NCI-H146 treated with DMSO at 0.1 percent for 48 hours (cell line): ENCODE measurements at regions not wholly inside any gene's neighbourhood (a gene's known extent, or its start where the extent isn't known, plus 50 kb on each side); places are given as distances from the start of the nearest gene placed in this dataset.

Experiments
- DNase-seq: peaks from one replicate; lab custom pipeline; 2025; ENCODE audit not compliant: unreplicated experiment; lab: John Stamatoyannopoulos, UW

DNA sequence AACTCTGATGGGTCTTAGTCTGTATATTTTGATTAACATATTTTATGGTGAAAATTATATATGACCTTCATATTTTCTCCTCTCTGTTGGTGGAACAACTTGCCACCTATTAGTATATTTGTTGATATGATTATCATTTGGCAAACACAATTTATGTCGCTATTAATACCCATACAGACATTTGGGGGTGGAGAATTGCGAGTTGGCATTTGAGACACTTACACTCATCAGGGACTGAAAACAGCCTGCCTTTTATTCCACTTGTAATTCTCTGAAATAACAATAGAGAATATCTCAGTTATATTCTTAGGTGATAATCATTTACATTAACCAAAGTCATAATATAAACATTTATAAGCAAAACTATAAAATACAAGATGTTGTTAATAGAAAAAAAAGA, 100.5 kb upstream of the RGS18 start:
- DNase-seq, result no peak

- DNase-seq, result no peak
Measured at GRCh38 chr1:192059407-192059806, 98.9 kb upstream of the RGS18 start.

DNA sequence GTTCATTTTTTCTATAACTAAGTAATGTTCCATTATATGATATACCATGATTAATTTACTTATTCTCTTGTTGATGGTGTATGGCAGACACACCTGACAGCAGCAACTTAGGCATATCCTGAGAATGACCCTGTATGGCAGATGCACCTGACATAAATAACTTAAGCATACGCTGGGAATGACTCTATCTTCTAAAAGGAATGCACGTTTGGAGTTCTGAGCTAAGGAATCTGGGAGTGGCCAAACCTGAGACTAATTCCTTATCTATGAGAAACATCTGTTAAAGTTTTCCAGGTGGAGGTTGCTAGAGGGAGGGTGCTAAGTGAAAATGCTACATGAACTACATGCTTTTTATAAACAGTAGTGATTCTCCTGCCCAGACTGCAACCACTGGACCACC, 96.7 kb upstream of the RGS18 start:
- DNase-seq, result no peak

DNA sequence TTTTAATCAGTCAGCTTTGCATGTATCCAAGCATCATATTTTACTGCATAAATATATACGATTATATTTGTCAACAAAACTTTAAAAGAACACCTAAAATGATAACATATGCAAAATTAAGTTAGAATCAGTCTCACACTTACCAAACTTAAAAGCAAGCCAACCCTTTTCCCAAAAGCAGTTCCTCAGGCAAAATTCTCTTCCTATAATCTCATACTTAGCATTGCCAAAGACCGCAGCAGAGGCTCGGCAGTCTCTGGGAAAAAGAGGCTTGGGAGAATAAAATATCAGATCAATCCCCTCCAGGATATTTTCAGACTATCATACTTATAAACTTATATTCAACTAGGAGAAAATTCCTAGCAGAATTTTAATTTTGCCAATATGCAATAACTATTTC, 93.2 kb upstream of the RGS18 start:
- DNase-seq, result no peak

DNA sequence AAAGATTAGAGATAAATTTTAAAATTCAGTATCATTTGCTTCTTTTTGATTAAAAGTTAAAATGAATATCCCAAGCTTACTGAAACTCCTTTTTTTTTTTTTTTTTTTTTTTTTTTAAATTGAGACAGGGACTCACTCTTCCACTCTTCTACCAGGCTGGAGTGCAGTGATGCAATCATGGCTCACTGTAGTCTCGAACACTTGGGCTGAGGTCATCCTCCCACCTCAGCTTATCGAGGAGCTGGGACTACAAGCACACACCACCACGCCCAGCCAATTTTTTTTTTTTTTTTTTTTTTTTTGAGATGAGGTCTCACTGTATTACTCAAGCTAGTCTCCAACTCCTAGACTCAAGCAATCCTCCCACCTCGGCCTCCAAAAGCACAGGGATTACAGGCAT, 92.1 kb upstream of the RGS18 start:
- no peak for DNase-seq

DNA sequence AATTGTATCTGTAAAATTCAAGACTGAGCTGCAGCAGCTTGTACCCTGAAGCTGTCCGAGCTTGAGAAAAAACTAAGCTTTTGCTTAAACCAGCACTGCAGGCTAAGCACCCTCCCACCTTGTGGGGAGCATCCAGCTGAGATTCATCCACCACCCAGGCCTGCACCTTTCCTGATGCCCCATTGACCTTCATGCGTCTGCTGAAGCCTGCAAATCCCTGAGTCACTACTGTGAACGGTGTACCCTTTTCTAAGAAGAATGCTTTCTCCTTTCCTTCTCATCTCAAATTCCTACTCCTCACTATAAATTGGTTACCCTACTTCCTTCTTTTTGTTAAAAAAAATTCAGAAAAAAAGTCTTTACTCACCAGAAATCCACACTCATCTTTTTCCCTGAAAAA, 90.9 kb upstream of the RGS18 start:
- DNase-seq, result no peak

GRCh38 chr1:192070213-192070612, 88.0 kb upstream of the RGS18 start:
- no peak for DNase-seq

GRCh38 chr1:192080684-192081083, 77.6 kb upstream of the RGS18 start:
- no peak for DNase-seq

GRCh38 chr1:192081359-192081758, 76.9 kb upstream of the RGS18 start:
- DNase-seq, result no peak

GRCh38 chr1:192086644-192087043, 71.6 kb upstream of the RGS18 start:
- DNase-seq, result no peak

DNA sequence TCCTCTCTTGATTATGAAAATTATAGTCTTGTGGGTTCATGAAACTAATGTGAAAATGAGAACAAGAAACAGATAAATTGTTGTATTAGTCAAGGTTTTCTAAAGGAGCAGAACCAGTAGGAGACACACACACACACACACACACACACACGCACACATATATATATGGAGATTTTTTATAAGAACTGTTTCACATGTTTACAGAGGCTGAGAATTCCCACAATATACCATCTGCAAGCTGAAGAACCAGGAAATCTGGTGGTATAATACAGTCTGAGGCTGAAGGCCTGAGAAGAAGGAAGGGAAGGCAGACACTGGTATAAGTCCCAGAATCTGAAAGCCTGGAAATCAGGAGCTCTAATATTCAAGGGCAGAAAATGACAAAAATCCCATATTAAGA, 70.9 kb upstream of the RGS18 start:
- DNase-seq, result no peak

DNA sequence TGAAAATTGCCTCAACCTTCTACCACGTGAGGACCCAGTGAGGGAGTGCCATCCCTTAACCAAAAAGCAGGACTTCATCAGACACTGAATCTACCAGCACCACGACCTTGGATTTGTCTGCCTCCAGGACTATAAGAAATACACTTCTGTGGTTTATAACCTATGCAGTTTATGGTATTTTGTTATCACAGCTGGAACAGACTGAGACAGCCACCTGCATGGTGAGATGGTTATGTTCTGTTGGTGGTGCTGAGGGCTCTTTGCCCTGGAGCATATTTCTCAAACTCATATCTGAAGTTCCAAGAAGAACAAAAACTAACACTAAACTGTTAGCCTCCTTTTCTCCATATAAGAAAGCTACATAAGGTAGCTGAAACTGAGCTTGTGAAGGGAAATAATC, 69.8 kb upstream of the RGS18 start:
- no peak for DNase-seq

DNA sequence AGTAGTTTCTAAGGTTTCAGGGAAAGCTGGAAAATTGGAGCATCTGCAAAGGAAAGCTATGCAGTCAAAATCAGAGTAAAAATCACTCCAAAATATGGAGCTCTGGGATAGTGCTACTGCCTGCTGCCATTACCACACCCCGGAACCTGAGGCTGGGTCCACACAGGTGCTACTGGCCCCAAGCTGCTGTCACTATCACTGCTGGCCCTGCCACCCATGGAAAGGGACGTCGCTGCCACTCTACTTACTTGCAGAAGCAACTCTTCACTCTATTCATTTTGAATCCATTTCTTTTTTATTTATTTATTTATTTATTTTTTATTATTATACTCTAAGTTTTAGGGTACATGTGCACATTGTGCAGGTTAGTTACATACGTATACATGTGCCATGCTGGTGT, 60.3 kb upstream of the RGS18 start:
- no peak for DNase-seq

DNA sequence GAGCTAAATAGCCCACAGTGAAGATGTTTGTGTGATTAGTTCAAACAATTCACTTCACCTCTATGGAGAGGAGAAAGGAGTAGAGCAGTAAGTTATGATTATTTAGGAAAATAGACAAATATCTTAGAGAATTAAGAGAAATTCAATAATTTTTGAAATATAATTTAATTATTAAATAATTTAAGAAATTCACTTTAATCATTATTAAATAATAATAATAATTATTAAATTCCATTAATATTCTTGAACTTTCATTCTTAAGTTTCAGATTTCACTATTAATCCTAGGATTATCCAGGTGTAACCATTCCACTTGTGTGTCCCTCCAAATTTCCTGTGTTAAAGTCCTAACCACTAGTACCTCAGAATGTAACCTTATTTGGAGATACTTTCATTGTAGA, 58.9 kb upstream of the RGS18 start:
- no peak for DNase-seq

DNA sequence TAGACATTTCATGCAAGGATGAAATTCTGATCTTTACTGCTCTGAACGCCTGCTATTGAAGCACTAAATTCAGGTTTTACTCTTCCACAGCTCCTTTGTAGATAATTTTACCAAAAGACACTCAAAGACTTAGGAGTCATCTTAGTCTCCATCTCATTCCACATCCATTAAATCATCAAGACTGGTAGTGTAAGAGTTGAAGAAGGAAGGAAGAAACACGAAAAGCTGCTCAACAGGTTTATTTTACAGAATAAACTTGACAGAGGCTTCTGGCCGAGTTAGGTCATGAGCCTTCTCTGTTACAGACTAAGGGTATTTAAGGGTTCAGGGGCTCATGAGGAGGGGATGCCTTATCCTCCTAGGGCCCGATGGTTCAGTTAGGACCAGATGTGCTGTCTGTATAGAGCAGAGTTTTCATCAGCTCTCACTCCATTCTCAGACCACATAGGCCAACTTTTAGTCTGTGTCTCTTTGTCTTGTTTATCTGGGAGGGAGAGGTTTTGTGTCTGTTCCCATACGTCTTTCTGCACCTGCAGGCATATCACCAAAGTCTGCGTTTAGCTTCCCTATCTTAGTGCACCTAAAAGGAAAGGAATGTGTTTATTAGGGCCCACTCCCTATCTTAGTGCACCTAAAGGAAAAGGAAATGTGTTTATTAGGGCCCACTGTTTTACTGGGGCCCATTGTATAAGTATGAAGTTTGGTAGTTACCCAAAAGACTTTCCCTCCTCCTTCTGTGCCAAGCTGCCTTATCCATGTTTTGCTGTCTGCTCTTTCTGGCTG, 57.4 kb upstream of the RGS18 start:
- no peak for DNase-seq

DNA sequence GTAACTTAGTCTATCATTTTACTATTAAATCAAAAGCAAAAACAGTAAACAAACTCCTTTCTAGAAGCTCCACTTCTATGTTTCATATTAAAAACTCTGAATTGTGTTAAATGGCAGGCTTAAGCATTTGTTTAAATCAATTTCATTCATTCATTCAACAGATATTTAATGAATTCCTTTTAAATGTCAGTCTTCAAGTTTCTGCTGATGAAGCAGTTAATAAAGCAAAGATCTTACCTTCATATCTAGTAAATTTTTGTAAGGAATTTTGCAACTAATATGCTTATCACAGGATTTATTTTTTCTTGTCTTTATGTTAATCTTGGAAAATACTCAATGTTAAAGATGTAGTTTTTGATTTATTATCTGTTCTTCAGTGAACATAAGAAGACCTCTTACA, 54.1 kb upstream of the RGS18 start:
- no peak for DNase-seq

GRCh38 chr1:192104852-192105251, 53.4 kb upstream of the RGS18 start:
- DNase-seq, result no peak

- no peak for DNase-seq
Measured at GRCh38 chr1:192108161-192108560, 50.1 kb upstream of the RGS18 start.
